ENCODE measurements at regions not wholly inside any gene's neighbourhood (a gene's known extent, or its start where the extent isn't known, plus 50 kb on each side); places are given as distances from the start of the nearest gene placed in this dataset.

DNA sequence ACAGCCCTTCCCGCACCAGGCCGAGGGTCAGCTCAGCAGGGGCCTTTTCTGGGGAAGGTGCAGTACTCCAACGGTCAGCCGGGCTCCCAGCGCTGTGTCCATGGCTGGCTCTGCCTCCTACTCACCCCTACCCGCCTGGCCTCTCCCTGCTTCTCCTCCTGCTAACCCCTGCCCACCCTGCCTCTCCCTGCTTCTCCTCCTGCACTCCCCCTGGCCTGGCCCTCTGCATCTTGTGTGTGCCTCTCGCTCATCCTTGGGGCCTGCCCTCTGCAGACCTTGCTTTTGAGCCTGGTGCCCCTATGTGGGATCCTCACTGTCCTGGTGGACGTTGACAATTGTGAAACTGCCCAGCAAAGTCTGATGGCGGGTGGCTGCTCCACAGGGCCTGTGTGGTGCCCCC lies 274.6 kb upstream of the IRX2 start:
- TF ChIP-seq, protein P1, sequence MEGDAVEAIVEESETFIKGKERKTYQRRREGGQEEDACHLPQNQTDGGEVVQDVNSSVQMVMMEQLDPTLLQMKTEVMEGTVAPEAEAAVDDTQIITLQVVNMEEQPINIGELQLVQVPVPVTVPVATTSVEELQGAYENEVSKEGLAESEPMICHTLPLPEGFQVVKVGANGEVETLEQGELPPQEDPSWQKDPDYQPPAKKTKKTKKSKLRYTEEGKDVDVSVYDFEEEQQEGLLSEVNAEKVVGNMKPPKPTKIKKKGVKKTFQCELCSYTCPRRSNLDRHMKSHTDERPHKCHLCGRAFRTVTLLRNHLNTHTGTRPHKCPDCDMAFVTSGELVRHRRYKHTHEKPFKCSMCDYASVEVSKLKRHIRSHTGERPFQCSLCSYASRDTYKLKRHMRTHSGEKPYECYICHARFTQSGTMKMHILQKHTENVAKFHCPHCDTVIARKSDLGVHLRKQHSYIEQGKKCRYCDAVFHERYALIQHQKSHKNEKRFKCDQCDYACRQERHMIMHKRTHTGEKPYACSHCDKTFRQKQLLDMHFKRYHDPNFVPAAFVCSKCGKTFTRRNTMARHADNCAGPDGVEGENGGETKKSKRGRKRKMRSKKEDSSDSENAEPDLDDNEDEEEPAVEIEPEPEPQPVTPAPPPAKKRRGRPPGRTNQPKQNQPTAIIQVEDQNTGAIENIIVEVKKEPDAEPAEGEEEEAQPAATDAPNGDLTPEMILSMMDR (IDR thresholded peaks at IDR 0.05), result no peak
- Mint-ChIP-seq H3K27ac (no peak overlapping the region), H3K36me3 (no peaks in the 10 kb centered on the region), H3K4me3 (no peak overlapping the region), H3K4me1 (no peaks in the 10 kb centered on the region), H3K9me3 (peaks cover 20 to 46% (median 25%) of the 10 kb centered on the region in 7 donors), H3K27me3 (ENCODE audit: low read depth in 3 of 3) (peaks cover 0 to 2% (median 0%) of the 10 kb centered on the region in 3 donors)
- Histone ChIP-seq H3K4me3 (replicated peaks in 1 of 3; ENCODE audit: low read depth in 2 of 3, low read length in 3 of 3) (no peak overlapping the region), H3K9me3 (replicated peaks in 1 of 2; ENCODE audit: control insufficient read depth in 1 of 2, insufficient read depth in 1 of 2, low read length in 2 of 2) (peaks cover 25 to 70% of the 10 kb centered on the region in 2 donors), H3K36me3 (replicated peaks in 1 of 2; ENCODE audit: control insufficient read depth in 1 of 2, insufficient read depth in 2 of 2, low read length in 2 of 2) (no peaks in the 10 kb centered on the region), H3K27ac (ENCODE audit: low read depth in 1 of 2, low read length in 2 of 2) (no peak overlapping the region), H2AFZ (ENCODE audit: insufficient read depth, low read depth, low read length, poor library complexity, severe bottlenecking) (no peak overlapping the region), H3K9ac (ENCODE audit: insufficient read depth, low read length, poor library complexity, severe bottlenecking) (no peak overlapping the region), H3K4me1 (ENCODE audit: control insufficient read depth in 1 of 2, insufficient read depth in 2 of 2, low read length in 2 of 2) (no peaks in the 10 kb centered on the region), H3K27me3 (ENCODE audit: control insufficient read depth in 2 of 2, insufficient read depth in 2 of 2, low read length in 2 of 2) (no peaks in the 10 kb centered on the region), H4K20me1 (ENCODE audit: insufficient read depth, low read length) (no peaks in the 10 kb centered on the region), H3K79me2 (ENCODE audit: insufficient read depth, low read length) (no peaks in the 10 kb centered on the region), H3K4me2 (replicated peaks; ENCODE audit: extremely low read depth, low read length, poor library complexity, severe bottlenecking) (no peak overlapping the region)
- 80% methylated on average over 8 of the region's 9 CpGs for WGBS (ENCODE audit: insufficient coverage)
- intact Hi-C loops (cut with micrococcal nuclease), result no loop called here
- DNase-seq, result no peak

DNA sequence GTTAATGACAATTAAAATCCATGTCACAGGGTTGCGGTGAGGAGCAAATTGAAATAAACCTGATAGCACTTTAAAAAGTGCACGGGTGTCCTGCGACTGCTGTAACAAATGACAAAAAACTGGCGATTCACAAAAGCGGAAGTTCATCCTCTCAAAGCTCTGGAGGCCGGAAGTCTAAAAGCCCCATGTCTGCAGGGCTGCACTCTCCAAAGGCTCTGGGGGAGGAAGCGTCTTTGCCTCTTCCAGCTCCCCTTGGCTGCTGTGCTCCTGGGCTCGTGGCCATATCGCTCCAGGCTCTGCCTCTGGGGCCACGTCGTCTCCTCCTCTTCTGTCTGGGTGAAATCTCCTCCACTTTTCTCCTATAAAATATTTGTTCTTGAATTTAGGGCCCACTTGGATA lies 273.9 kb upstream of the IRX2 start:
- Histone ChIP-seq H3K9ac (ENCODE audit: insufficient read depth, low read length, poor library complexity, severe bottlenecking) (no peak overlapping the region), H3K4me1 (ENCODE audit: control insufficient read depth in 1 of 2, insufficient read depth in 2 of 2, low read length in 2 of 2) (no peaks in the 10 kb centered on the region), H3K27ac (ENCODE audit: low read depth in 1 of 2, low read length in 2 of 2) (no peak overlapping the region), H3K36me3 (replicated peaks in 1 of 2; ENCODE audit: control insufficient read depth in 1 of 2, insufficient read depth in 2 of 2, low read length in 2 of 2) (no peaks in the 10 kb centered on the region), H3K4me3 (replicated peaks in 1 of 3; ENCODE audit: low read depth in 2 of 3, low read length in 3 of 3) (no peak overlapping the region), H3K4me2 (replicated peaks; ENCODE audit: extremely low read depth, low read length, poor library complexity, severe bottlenecking) (no peak overlapping the region), H4K20me1 (ENCODE audit: insufficient read depth, low read length) (no peaks in the 10 kb centered on the region), H3K9me3 (replicated peaks in 1 of 2; ENCODE audit: control insufficient read depth in 1 of 2, insufficient read depth in 1 of 2, low read length in 2 of 2) (peaks cover 23 to 66% of the 10 kb centered on the region in 2 donors), H3K27me3 (ENCODE audit: control insufficient read depth in 2 of 2, insufficient read depth in 2 of 2, low read length in 2 of 2) (no peaks in the 10 kb centered on the region), H3K79me2 (ENCODE audit: insufficient read depth, low read length) (no peaks in the 10 kb centered on the region), H2AFZ (ENCODE audit: insufficient read depth, low read depth, low read length, poor library complexity, severe bottlenecking) (no peak overlapping the region)
- Mint-ChIP-seq H3K36me3 (no peaks in the 10 kb centered on the region), H3K4me3 (no peak overlapping the region), H3K27ac (no peak overlapping the region), H3K4me1 (no peaks in the 10 kb centered on the region), H3K9me3 (peaks cover 14 to 44% (median 20%) of the 10 kb centered on the region in 7 donors), H3K27me3 (ENCODE audit: low read depth in 3 of 3) (peaks cover 0 to 2% (median 0%) of the 10 kb centered on the region in 3 donors)
- TF ChIP-seq, protein P1 (IDR thresholded peaks at IDR 0.05), result no peak
- 74% methylated on average over 3 of the region's 11 CpGs for WGBS (ENCODE audit: insufficient coverage)
- DNase-seq, result no peak
- intact Hi-C loops (cut with micrococcal nuclease), result no loop called here
